ENCODE measurements at regions not wholly inside any gene's neighbourhood (a gene's known extent, or its start where the extent isn't known, plus 50 kb on each side); places are given as distances from the start of the nearest gene placed in this dataset.

DNA sequence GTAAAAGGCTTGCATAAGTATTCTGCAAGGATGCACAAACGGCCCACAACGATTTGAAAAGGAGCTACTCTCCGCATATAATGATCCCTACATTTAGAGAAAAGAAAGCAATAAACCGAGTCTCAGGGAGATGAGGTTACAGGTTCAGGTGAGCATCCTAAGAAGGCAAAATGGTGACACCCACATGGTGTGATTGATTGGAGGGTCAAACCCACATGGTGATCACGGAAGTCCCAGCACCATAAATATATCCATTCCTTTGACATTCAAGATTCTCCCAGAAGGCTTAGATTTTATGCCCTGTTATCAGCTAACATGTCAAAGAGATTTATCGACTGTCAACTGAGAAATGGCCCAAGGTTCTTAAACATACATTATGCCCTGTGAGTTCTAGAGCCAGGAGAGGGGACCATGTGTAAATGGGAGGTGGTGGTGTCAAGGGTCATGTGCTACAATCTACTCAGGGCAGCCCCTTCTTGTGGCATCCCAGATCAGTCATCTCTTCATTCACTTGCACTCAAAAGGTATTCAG, 282.2 kb downstream of the EMP1 start:
- no peak for DNase-seq (ENCODE audit: low read depth)
- H3K4me3 ChIP-seq (ENCODE audit: low read length), result no peak overlapping the region
- TF ChIP-seq, protein P1, sequence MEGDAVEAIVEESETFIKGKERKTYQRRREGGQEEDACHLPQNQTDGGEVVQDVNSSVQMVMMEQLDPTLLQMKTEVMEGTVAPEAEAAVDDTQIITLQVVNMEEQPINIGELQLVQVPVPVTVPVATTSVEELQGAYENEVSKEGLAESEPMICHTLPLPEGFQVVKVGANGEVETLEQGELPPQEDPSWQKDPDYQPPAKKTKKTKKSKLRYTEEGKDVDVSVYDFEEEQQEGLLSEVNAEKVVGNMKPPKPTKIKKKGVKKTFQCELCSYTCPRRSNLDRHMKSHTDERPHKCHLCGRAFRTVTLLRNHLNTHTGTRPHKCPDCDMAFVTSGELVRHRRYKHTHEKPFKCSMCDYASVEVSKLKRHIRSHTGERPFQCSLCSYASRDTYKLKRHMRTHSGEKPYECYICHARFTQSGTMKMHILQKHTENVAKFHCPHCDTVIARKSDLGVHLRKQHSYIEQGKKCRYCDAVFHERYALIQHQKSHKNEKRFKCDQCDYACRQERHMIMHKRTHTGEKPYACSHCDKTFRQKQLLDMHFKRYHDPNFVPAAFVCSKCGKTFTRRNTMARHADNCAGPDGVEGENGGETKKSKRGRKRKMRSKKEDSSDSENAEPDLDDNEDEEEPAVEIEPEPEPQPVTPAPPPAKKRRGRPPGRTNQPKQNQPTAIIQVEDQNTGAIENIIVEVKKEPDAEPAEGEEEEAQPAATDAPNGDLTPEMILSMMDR (conservative IDR thresholded peaks at IDR 0.05; ENCODE audit: low read depth, low read length), result no peak

DNA sequence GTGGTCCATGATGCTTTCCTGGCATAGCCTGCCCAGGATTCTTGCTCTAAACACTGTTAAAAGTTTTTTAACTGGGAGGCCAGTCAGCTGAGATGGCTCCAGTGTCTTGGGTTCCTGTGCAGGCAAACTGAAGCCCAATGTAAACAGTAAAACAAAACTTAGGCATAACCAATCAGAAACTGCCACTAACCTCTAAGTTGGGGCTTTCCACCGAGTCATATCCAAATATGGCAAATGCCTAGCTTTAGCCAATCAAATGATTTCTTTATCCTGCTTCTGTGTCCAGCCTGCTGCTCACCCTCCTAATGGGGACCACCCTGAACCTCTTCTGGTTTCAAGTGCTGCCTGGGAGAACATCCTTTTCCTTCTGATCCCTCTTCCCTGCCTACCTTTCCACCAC, 277.9 kb downstream of the EMP1 start:
- H3K4me3 ChIP-seq (ENCODE audit: low read length), result no peak overlapping the region
- DNase-seq (ENCODE audit: low read depth), result no peak
- TF ChIP-seq, protein P1 (conservative IDR thresholded peaks at IDR 0.05; ENCODE audit: low read depth, low read length), result no peak

- DNase-seq (ENCODE audit: low read depth), result no peak
- H3K4me3 ChIP-seq (ENCODE audit: low read length), result no peak overlapping the region
- TF ChIP-seq, protein P1 (conservative IDR thresholded peaks at IDR 0.05; ENCODE audit: low read depth, low read length), result no peak
Observed at GRCh38 chr12:13472690-13473089, 276.2 kb downstream of the EMP1 start.

DNA sequence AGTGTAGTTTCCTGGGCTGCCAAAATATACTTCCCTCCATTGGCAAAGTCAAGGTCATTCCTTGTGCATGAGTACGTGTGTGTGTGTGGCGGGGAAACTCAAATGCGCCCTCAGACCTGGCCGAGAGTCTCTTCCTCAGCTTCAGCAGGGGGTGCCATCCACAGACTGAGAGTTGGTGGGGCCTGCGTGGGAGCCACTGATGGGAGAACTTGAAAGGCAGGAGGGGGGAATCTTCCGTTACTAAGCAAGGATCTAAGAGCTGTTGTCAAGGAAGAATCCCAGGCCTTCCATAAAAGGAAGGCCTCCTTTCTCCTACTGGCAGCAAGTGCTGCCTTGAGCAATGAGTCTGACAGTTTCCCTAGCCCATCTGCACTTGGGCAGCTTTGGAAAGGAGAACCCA, 274.9 kb downstream of the EMP1 start:
- no peak for DNase-seq (ENCODE audit: low read depth)
- H3K4me3 ChIP-seq (ENCODE audit: low read length), result no peak overlapping the region
- TF ChIP-seq, protein P1 (conservative IDR thresholded peaks at IDR 0.05; ENCODE audit: low read depth, low read length), result no peak

GRCh38 chr12:13465635-13466034, 269.1 kb downstream of the EMP1 start:
- H3K4me3 ChIP-seq (ENCODE audit: low read length), result no peak overlapping the region
- TF ChIP-seq, protein P1 (conservative IDR thresholded peaks at IDR 0.05; ENCODE audit: low read depth, low read length), result no peak
- DNase-seq (ENCODE audit: low read depth), result no peak

DNA sequence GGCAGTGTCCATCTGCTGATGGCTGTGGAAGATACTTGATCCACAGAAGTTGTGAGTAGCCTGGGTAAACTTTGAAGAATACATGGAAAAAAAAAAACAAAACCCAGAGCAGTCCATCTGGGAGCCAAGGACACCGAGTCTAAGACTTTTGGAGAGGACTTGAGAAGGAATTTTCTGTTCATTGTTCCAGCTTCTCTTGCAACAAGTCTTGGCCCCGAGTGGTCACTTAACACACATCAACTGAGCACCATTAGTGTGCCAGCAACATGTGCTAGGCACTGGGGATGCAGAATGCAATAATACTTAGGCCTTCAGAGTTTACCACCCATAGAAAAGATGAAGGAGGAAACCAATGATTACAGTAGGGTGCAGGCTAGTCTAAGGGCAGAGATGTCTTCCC, 266.7 kb downstream of the EMP1 start:
- TF ChIP-seq, protein P1 (conservative IDR thresholded peaks at IDR 0.05; ENCODE audit: low read depth, low read length), result no peak
- DNase-seq (ENCODE audit: low read depth), result no peak

DNA sequence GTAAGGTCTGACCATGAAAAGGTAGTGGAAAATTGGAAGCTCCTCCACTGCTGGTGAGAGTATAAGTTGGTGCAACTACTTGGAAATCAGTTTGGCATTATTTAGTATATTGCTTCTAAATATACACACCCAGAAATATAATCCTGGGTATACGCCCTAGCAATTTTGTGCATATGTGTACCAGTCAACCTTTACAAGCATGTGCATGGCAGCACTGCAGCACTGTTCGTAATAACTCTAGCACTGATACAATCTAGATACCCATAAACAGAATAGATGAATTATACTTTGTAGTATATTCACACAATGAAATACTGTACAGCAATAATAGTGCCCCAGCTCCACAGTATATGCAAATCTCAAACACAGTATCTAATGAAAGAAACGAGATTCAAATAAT, 265.9 kb downstream of the EMP1 start:
- H3K4me3 ChIP-seq (ENCODE audit: low read length), result no peak overlapping the region
- no peak for DNase-seq (ENCODE audit: low read depth)
- TF ChIP-seq, protein P1 (conservative IDR thresholded peaks at IDR 0.05; ENCODE audit: low read depth, low read length), result no peak

More for the DNA sequence above, 266.7 kb downstream of the EMP1 start:
- no peak overlapping the region for H3K4me3 ChIP-seq (ENCODE audit: low read length)
